OCI-LY3 (cell line): ENCODE measurements at regions not wholly inside any gene's neighbourhood (a gene's known extent, or its start where the extent isn't known, plus 50 kb on each side); places are given as distances from the start of the nearest gene placed in this dataset.

Source experiments
- H2AFZ ChIP-seq: fragments of 200-600, 300-600 bp; shearing (Covaris generic); 2 replicates; pipeline ENCODE4 v1.6.0; 2014; ENCODE audit warnings: antibody characterized with exemption, low read depth, low read length
- H3K27ac ChIP-seq: fragments of 200-600, 300-600 bp; sonication (generic); 2 replicates; pipeline ENCODE4 v1.5.1; 2014; ENCODE audit warnings: mild to moderate bottlenecking, low read length, moderate library complexity, mixed read lengths
- H3K27me3 ChIP-seq: fragments of 200-600, 300-600 bp; sonication (generic); 2 replicates; pipeline ENCODE4 v1.6.1; 2014; ENCODE audit warnings: low read depth, low read length, mixed read lengths
- H3K36me3 ChIP-seq: fragments of 200-600, 300-600 bp; sonication (generic); replicated peaks from 2 replicates; pipeline ENCODE3; 2014; ENCODE audit warnings: low read depth, low read length, mixed read lengths
- H3K4me1 ChIP-seq: fragments of 300-600, 200-600 bp; sonication (generic); 2 replicates; pipeline ENCODE4 v1.6.1; 2014; ENCODE audit warnings: low read length, mixed read lengths
- H3K4me2 ChIP-seq: fragments of 200-600, 300-600 bp; sonication (generic); 2 replicates; pipeline ENCODE4 v1.6.1; 2014; ENCODE audit warnings: low read length, mixed read lengths
- H3K4me3 ChIP-seq: fragments of 300-600, 200-600 bp; sonication (generic); 2 replicates; pipeline ENCODE4 v1.5.1; 2014; ENCODE audit warnings: antibody characterized with exemption, mild to moderate bottlenecking, low read length, moderate library complexity
- H3K79me2 ChIP-seq: fragments of 300-600, 200-600 bp; shearing (Covaris generic); 2 replicates; pipeline ENCODE4 v1.6.1; 2014; ENCODE audit warnings: mild to moderate bottlenecking, low read length, mixed read lengths
- H3K9ac ChIP-seq: fragments of 300-600, 200-600 bp; shearing (Covaris generic); 2 replicates; pipeline ENCODE4 v1.6.0; 2014; ENCODE audit warnings: mild to moderate bottlenecking, low read length, moderate library complexity
- H3K9me3 ChIP-seq: fragments of 200-600, 300-600 bp; shearing (Covaris generic); 2 replicates; pipeline ENCODE4 v1.6.1; 2014; ENCODE audit warnings: low read length, mixed read lengths; ENCODE audit not compliant: insufficient read depth
- H4K20me1 ChIP-seq: fragments of 200-600, 300-600 bp; sonication (generic); 2 replicates; pipeline ENCODE4 v1.6.1; 2016; ENCODE audit warnings: low read length, mixed read lengths; ENCODE audit not compliant: insufficient read depth
- EZH2phosphoT487 ChIP-seq: fragments of 200-600 bp; shearing (Covaris generic); IDR thresholded peaks from 2 replicates; pipeline ENCODE4 v1.6.1; 2018; ENCODE audit warnings: antibody characterized with exemption, mixed run types, low read depth
- TF ChIP-seq, protein P1 (sequence below): fragments of 200-600, 300-600 bp; sonication (generic); IDR thresholded peaks from 2 replicates; pipeline ENCODE4 v1.5.1; 2014; ENCODE audit warnings: antibody characterized with exemption, low read length, low read depth

- no peak overlapping the region for H3K4me2 ChIP-seq
- peaks cover 12% of the 10 kb centered on the region; the same call in 1 of the 2 replicates for H3K9me3 ChIP-seq
- no peaks in the 10 kb centered on the region for H4K20me1 ChIP-seq
- no peak for TF ChIP-seq EZH2phosphoT487
- TF ChIP-seq, protein P1, sequence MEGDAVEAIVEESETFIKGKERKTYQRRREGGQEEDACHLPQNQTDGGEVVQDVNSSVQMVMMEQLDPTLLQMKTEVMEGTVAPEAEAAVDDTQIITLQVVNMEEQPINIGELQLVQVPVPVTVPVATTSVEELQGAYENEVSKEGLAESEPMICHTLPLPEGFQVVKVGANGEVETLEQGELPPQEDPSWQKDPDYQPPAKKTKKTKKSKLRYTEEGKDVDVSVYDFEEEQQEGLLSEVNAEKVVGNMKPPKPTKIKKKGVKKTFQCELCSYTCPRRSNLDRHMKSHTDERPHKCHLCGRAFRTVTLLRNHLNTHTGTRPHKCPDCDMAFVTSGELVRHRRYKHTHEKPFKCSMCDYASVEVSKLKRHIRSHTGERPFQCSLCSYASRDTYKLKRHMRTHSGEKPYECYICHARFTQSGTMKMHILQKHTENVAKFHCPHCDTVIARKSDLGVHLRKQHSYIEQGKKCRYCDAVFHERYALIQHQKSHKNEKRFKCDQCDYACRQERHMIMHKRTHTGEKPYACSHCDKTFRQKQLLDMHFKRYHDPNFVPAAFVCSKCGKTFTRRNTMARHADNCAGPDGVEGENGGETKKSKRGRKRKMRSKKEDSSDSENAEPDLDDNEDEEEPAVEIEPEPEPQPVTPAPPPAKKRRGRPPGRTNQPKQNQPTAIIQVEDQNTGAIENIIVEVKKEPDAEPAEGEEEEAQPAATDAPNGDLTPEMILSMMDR = no peak
- no peaks in the 10 kb centered on the region for H3K79me2 ChIP-seq
- no peak overlapping the region for H3K4me3 ChIP-seq
- H3K9ac ChIP-seq = no peak overlapping the region
- H2AFZ ChIP-seq = no peak overlapping the region
- H3K27me3 ChIP-seq = no peaks in the 10 kb centered on the region
- no peaks in the 10 kb centered on the region for H3K4me1 ChIP-seq
- no peak overlapping the region for H3K27ac ChIP-seq
- peaks cover 3% of the 10 kb centered on the region for H3K36me3 ChIP-seq
These were observed 365.4 kb upstream of the GATB start for GRCh38 chr4:152126238-152126637.

- no peaks in the 10 kb centered on the region for H3K4me1 ChIP-seq
- H2AFZ ChIP-seq = no peak overlapping the region
- H3K9me3 ChIP-seq = peaks cover 15% of the 10 kb centered on the region; the same call in 1 of the 2 replicates
- H3K27ac ChIP-seq = no peak overlapping the region
- peaks cover 3% of the 10 kb centered on the region for H3K36me3 ChIP-seq
- H3K4me3 ChIP-seq = no peak overlapping the region
- H3K27me3 ChIP-seq = peaks cover 18% of the 10 kb centered on the region; the same call in 1 of the 2 replicates
- H3K79me2 ChIP-seq = no peaks in the 10 kb centered on the region
- H4K20me1 ChIP-seq = no peaks in the 10 kb centered on the region
- H3K4me2 ChIP-seq = no peak overlapping the region
- H3K9ac ChIP-seq = no peak overlapping the region
- no peak for TF ChIP-seq EZH2phosphoT487
- TF ChIP-seq, protein P1 = no peak
These were observed 358.2 kb upstream of the GATB start for GRCh38 chr4:152118819-152119553.

DNA sequence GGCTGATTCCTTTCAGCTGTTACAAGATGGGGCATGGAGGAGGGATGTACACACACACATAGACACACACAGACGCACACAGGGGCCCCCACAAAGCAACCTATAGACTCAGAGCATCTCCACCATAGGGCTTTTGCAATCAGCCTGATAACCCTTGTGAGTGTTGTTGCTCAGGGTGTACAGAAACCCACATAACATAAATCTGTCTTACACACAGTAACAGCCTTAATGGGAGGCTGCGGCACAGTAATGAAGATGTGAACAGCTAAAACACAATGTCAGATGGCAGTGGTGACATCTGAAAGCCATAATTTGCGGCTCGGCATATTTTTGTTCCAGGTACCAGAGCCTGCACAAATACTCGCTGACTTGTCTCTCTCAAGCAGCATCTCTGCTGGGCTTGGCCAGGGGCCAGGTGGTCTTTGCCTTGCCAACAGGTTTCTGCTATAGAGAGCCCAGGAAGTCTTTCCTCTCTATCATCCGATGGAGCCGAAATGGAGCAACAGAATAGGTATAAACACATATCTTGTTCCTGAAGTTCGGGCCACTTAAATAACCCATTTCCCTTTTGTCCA, 357.2 kb upstream of the GATB start:
- Histone ChIP-seq H3K9ac (no peak overlapping the region), H3K27ac (no peak overlapping the region), H3K79me2 (no peaks in the 10 kb centered on the region), H2AFZ (no peak overlapping the region), H4K20me1 (no peaks in the 10 kb centered on the region), H3K27me3 (peaks cover 18% of the 10 kb centered on the region; the same call in 1 of the 2 replicates), H3K4me1 (no peaks in the 10 kb centered on the region), H3K36me3 (peaks cover 3% of the 10 kb centered on the region), H3K9me3 (peaks cover 15% of the 10 kb centered on the region; the same call in 1 of the 2 replicates), H3K4me3 (no peak overlapping the region), H3K4me2 (no peak overlapping the region)
- TF ChIP-seq, protein P1 = no peak
- TF ChIP-seq EZH2phosphoT487 = no peak

DNA sequence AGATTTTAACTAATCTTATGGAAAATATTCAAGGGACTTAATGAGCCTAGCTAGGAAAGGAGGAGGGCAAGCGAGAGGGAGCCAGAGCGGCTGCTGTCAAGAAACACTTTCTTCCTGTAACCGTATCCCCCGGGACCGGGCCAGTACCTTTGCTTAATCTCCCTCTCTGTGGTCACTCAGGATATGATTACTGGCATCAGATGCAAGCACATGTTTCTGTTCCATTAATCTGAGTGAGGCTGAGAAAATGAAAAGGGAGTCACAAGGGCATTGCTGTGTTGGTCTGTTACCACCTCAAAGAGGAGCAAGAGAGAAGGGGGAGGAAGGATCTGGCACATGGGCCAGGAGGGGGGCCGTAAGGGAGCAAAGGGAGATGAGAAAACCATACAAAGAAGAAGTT, 356.7 kb upstream of the GATB start:
- no peak for TF ChIP-seq EZH2phosphoT487
- TF ChIP-seq, protein P1 = no peak
- Histone ChIP-seq H3K4me2 (no peak overlapping the region), H3K79me2 (no peaks in the 10 kb centered on the region), H3K36me3 (peaks cover 3% of the 10 kb centered on the region), H3K9me3 (peaks cover 15% of the 10 kb centered on the region; the same call in 1 of the 2 replicates), H2AFZ (no peak overlapping the region), H3K27me3 (peaks cover 18% of the 10 kb centered on the region; the same call in 1 of the 2 replicates), H4K20me1 (no peaks in the 10 kb centered on the region), H3K4me3 (no peak overlapping the region), H3K27ac (no peak overlapping the region), H3K4me1 (no peaks in the 10 kb centered on the region), H3K9ac (no peak overlapping the region)
